Kidney capillary endothelial cell (primary cell): ENCODE measurements at regions not wholly inside any gene's neighbourhood (a gene's known extent, or its start where the extent isn't known, plus 50 kb on each side); places are given as distances from the start of the nearest gene placed in this dataset.
"Not testable (repeated sequence)": the region's sequence is repeated elsewhere in the genome, so short reads cannot be mapped to it uniquely, and the experiment has no call there.

Experiments used
- DNase-seq: peaks from one replicate; pipeline ENCODE4 v3.0.0-alpha.2; 2018; ENCODE audit warnings: low spot score

DNA sequence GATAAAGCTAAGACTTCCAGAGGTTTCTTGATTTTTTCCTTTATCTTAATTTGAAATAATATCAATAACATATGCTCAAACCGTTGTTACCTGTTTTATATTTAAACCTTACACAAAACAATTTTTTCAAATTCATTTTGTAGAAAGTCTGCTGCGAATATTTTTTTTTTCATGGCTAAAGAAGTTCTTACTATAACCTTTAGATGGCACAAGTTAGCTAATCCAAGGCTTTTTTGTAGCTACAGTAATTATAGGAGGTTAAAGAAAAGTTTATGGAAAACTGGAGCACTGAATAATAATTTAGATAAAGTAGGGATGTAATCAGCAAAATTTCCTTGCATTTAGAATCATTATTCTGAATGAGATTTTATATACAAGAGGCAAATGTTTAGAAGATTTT lies 78.0 kb upstream of the PNPT1 start:
- peak; percentile 42 for DNase-seq

GRCh38 chr2:55768991-55769390 lies 75.3 kb upstream of the PNPT1 start:
- DNase-seq, result no peak

DNA sequence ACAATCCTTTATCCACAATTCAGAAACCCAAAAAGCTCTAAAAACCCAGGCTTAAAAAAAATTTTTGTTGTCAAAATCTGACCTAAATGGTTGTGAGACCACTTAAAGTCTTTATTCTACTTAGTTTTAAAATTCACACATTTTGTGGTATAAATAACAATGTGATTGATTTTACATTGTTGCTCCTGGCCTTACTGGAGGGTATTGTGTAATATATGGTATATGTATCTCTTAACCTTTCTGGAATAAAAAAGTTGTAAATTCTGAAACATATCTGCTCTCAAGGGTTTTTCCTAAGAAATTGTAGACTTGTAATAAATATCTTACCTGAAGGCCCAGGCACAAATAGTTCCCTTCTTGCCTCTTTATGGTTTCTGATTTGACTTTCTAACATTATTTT lies 73.3 kb upstream of the PNPT1 start:
- no peak for DNase-seq

DNA sequence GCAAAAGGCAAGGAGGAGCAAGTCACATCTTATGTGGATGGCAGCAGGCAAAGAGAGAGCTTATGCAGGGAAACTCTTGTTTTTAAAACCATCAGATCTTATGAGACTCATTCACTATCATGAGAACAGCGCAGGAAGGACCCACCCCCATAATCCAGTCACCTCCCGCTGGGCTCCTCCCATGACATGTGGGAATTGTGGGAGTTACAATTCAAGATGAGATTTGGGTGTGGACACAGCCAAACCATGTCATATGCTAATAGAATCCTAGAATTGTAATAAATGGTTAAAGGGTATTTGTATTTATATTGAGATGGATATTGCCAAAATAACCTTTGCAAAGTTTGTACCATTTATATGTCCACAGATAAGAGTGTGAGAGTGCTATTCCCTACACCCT lies 72.1 kb upstream of the PNPT1 start:
- not testable (repeated sequence) for DNase-seq

GRCh38 chr2:55763721-55764120 lies 70.1 kb upstream of the PNPT1 start:
- no peak for DNase-seq

GRCh38 chr2:55761526-55761925 lies 67.9 kb upstream of the PNPT1 start:
- no peak for DNase-seq

- DNase-seq, result no peak
These were observed 67.4 kb upstream of the PNPT1 start for GRCh38 chr2:55761024-55761423.

GRCh38 chr2:55760125-55760524 lies 66.5 kb upstream of the PNPT1 start:
- no peak for DNase-seq

GRCh38 chr2:55759271-55759921 lies 65.8 kb upstream of the PNPT1 start:
- no peak for DNase-seq

DNA sequence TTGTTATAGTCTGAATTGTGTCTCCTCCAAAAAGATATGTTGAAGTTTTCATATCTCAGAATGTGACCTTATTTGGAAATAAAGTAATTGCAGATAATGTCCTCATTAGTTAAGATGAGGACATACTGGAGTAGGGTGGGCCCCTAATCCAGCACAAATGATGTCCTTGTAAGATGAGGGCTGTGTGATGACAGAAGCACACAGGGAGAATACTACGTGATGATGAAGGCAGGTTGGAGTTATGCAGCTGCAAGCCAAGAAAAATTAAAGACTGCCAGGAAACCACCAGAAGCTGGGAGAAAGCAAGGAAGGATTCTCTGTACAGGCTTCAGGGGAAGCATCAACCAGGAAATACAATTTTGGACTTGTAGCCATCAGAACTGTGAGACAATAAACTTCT lies 58.3 kb upstream of the PNPT1 start:
- no peak for DNase-seq

DNA sequence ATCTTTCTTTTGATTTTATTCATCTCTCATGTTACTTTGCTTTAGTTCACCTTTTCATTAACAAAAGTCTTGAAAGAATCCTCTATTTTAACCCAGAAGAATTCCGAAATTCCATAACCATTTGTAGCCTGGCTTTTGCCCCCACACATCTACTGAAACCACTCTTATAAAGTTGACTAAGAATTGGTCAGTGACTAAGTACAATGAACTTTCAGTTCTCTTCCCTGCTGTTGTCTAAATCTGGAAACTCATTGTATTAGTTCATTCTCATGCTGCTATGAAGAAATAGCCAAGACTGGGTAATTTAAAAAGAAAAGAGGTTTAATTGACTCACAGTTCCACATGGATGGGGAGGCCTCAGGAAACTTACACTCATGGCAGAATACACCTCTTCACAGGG lies 49.9 kb upstream of the PNPT1 start:
- no peak for DNase-seq
